Neural progenitor cell (in vitro differentiated cells): ENCODE measurements at regions not wholly inside any gene's neighbourhood (a gene's known extent, or its start where the extent isn't known, plus 50 kb on each side); places are given as distances from the start of the nearest gene placed in this dataset.

Experiments used
- EZH2 ChIP-seq: fragments of 200-600 bp; sonication (generic); IDR thresholded peaks from 2 replicates; pipeline ENCODE4 v1.6.1; 2017; ENCODE audit warnings: antibody characterized with exemption, mild to moderate bottlenecking, moderate library complexity
- EZH2phosphoT487 ChIP-seq: fragments of 200-600 bp; sonication (generic); IDR thresholded peaks from 2 replicates; pipeline ENCODE4 v1.6.1; 2017; ENCODE audit warnings: antibody characterized with exemption
- TF ChIP-seq, protein P1 (sequence below): fragments of 200-600 bp; sonication (generic); IDR thresholded peaks from 2 replicates; pipeline ENCODE4 v1.5.1; 2017; ENCODE audit warnings: antibody characterized with exemption, mild to moderate bottlenecking

DNA sequence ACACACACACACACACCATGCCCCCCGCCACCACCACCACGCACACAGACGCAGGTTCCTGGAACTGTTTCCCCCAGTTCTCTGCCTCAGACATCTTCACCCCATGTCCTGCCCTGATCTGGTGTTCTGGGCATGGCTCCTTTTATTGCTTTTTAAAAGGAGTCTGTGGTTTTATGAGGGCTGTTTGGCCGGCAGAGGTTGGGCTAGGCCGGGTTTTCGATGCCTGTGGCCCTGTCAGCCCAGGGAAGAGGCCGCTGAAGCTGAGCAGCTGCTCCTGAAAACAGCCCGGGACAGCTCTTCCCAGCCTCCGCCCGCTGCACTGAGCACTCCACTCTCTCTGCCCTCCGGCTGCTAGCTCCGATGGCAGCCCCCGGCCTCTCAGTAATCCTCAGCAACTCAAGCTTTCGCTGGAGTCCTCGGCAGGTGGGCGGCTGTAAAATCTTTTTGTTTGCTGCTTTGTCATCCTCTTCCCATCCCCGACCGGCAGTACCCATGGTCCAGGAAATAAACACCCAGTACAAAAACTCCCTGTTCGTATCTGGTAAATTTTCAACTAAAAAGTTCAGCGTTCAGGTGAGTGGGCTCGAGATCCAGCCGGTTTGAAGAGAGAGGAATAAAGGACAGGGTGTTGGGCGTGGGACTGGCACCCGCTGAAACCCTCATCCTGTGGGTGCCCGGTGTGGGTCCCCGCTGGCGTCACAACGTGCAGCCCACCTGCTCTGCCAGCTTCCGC is 103.0 kb upstream of the ERCC6L2 start:
- TF ChIP-seq, protein P1, sequence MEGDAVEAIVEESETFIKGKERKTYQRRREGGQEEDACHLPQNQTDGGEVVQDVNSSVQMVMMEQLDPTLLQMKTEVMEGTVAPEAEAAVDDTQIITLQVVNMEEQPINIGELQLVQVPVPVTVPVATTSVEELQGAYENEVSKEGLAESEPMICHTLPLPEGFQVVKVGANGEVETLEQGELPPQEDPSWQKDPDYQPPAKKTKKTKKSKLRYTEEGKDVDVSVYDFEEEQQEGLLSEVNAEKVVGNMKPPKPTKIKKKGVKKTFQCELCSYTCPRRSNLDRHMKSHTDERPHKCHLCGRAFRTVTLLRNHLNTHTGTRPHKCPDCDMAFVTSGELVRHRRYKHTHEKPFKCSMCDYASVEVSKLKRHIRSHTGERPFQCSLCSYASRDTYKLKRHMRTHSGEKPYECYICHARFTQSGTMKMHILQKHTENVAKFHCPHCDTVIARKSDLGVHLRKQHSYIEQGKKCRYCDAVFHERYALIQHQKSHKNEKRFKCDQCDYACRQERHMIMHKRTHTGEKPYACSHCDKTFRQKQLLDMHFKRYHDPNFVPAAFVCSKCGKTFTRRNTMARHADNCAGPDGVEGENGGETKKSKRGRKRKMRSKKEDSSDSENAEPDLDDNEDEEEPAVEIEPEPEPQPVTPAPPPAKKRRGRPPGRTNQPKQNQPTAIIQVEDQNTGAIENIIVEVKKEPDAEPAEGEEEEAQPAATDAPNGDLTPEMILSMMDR, result no peak
- TF ChIP-seq EZH2phosphoT487 (no peak), EZH2 (peak; percentile 26)
